ENCODE measurements at regions not wholly inside any gene's neighbourhood (a gene's known extent, or its start where the extent isn't known, plus 50 kb on each side); places are given as distances from the start of the nearest gene placed in this dataset.

DNA sequence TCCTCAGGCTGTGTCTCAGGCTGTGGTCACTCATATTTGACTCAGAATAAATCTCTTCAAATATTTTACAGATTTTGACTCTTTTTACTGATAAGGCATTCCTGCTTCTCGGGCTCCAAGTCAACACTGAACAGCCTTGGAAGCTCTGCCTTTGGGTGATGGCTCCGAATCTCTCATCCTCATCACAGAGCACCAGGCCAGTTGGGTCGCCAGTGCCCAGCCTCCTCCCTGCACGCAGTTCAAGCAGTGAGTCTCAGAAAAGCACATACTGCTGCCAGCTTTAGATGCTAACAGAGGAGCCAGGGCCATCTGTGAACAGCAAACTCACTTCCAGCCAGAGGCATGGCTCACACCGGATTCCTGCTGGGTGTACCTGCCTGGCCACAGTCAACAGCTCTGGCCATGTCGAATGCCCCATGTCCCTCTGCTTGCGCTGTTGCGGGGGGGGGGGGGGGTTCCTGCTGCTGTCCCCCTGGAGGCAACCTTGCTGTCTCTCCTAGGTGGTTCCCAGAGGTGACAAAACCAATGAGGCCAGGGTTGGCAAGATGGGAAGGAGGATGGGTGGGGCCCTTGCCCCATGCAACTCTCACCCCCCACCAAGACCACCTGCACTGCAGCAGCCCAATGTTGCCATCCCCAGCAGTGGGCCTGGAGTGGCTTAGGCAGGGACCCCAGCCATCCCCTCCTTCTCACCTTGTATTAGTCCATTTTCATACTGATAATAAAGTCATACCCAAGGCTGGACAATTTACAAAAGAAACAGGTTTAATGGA is 248.8 kb downstream of the ERMARD start:
- no peak for DNase-seq (ENCODE audit: low read depth in 3 of 3)

DNA sequence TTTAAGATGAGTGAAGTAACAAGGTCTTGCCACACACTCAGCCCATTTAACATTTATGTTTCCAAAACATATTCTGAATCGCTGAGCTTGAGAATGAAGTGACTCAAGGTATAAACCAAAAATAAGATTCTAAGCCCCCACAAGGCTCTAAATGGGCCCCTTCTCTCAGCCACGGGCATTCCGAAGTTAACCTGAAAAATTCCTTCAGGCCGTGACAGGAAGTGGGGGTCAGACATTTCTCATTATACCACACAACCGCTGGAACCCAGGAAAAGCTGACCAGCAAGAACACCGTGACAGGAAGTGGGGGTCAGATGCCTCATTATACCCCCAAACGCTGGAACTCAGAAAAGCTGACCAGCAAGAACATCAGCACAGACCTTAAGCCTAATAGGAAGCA is 247.9 kb downstream of the ERMARD start:
- DNase-seq (ENCODE audit: low read depth in 3 of 3), result no peak

DNA sequence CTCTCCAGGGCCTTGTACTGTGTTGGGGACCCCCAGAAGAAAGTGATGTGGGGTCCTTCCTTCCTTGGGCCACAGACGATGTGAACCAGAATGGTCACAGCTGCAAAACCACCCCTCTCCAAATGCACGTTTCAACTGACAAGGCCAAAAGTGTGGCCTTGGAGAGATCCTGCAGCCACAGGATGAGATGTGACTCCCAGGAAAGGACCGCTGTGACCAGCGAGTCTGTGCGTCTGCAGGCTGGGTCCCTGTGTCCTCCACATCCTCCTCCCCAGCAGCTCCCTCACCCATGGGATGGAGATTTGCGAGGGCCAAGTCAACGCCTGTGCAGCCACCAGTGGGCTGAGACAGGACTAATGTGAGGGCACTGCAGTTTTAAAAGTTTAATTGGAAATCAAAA is 247.0 kb downstream of the ERMARD start:
- DNase-seq (ENCODE audit: low read depth in 3 of 3), result no peak

DNA sequence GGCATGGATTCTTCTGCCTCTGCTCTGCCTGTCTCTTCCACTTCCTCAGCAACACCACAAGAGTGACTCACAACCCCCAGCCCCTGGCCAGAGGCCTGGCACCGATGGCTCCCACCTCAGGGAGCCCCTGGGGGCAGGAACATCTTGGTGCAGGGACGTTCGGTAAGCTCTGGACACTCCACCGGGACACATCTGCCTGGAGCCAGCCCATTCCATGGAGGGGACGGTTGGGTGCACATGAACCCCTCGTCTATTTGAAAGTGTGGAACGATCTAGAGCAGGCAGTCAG is 246.5 kb downstream of the ERMARD start:
- no peak for DNase-seq (ENCODE audit: low read depth in 3 of 3)

DNA sequence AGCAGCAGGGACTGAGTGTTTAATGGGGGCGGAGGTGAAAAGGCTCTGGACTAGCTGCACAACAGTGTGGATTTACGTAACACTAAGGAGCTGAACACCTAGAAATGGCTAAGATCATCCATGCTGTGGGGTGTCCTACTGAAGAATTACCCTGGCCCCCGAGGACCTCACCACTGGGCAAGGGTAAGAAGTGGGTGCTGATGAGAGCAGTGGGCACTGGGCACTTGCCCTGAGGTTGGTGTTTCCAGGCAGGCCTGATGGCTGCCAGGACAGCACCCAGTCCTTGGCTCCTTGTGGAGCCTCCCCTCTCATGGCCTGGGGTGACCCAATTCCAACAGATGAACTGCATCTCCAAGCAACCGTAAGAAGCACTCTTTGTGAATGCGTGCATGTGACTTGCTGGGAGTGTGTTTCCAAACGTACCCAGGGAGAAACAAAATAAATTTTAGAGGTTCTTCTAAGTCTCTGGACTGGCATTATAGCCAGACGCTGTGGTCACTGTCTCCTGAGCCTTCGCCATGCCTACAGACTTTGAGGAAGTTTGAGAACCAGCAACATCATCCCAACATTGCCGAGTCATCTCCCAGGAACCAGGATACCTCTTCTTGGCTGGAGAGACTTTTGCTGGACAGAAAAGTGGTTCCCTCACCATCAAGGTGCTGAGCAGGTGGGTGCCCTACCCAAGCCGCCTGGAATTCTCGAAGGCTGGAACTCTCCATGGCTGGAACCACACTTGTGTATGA is 245.9 kb downstream of the ERMARD start:
- no peak for DNase-seq (ENCODE audit: low read depth in 3 of 3)

DNA sequence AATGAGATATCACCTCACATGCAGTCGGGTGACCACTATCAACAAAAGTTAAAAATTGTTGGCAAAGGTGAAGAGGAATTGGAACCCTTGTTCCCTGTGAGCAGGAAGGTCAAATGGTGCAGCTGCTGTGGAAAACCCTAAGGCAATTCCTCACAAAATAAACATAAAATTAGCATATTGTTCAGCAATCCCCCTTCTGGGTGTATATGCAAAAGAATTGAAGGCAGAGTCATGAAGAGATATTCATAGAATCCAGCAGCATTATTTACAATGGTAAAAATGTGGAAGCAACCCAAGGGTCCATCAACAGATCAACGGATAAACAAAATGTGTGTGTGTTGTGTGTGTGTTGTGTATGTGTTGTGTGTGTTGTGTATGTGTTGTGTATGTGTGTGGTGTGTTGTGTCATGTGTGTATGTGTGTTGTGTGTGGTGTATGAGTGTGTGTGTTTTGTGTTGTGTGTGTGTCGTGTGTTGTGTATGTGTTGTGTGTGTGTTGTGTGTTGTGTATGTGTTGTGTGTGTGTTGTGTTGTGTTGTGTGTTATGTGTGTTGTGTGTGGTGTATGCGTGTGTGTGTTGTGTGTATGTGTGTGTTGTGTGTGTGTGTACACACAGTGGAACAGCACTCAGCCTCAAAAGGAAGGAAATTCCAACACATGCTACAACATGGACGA is 245.1 kb downstream of the ERMARD start:
- DNase-seq (ENCODE audit: low read depth in 3 of 3), result no peak

DNA sequence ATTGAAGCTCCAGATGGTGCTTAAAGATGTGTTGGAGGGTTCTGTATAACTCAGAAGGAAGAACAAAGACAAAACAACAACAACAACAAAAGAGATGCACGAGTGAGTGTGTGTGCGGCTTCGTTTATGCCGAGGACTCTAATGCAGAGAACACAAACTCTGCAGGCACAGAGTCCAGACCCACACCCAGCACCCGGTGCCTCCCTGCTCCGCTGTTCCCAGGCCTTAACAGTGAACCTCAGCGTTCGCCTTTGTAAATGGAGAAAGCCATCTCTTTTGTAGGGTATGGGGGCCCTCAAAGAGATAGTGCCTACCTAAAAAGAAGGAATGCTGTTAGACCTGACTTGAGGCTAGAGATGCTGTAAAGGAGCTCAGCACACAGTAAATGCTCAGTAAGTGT is 243.3 kb downstream of the ERMARD start:
- DNase-seq (ENCODE audit: low read depth in 3 of 3), result no peak

DNA sequence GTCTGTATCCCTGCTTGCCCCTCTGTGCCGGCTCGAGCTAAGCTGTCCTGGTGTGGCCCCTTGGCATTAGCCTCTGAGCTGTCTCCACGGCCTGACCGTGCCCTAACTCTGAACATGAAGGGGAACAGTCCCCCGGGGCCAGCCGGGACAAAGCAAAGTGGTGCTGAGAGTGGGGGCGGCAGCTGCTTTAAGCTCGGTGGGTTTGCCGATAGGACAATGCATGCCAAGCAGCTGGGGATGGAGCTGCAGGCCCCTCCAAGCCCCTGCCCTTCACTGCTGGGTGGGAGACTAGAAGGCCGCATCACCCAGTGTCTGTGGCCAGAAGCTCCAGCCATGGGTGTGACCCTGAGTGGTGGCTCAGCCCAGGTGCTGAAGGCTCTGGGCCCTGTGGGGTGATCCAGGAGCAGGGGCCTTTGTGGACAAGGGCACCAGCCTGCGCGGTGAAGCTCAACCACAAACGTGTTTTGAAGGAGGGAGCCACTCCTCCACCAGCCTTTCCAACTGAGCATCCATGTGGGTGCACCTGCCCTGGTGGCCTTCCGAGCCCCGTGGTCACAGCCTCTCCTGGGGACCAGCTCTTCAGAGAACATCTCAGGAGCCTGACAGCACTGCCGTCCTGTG is 242.5 kb downstream of the ERMARD start:
- no peak for DNase-seq (ENCODE audit: low read depth in 3 of 3)

DNA sequence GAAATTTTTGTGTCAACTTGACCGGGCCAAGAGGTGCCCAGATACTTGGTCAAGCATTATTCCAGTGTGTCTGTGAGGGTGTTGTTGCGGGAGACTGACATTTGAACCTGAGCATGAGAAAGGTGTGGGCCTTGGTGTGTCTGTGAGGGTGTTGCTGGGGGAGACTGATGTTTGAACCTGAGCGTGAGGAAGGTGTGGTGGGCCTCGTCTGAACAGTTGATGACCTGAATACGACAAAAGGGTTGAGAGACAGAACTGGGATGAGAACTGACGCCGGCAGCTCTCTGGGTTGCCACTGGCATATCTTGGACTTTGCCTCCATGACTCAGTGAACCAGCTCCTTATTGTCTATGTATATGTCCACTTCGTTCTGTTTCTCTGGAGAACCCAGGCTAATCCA is 240.5 kb downstream of the ERMARD start:
- DNase-seq (ENCODE audit: low read depth in 3 of 3), result no peak

DNA sequence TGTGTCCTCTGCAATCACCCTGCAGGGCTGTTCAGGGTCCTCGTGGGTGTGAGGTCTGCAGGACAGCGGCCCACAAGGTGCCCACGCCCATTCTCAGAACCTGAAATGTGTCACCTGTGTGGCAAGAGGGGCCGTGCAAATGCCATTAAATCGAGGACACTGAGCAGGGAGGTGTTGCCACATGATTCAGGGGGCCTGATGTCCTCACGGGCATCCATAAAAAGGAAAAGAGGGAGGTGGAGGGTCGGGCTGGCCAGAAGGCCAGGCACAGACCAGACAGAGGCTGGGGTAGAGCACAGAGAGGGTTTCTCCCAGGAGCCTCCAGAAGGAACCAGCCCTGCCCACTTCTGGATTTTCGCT is 239.6 kb downstream of the ERMARD start:
- no peak for DNase-seq (ENCODE audit: low read depth in 3 of 3)

DNA sequence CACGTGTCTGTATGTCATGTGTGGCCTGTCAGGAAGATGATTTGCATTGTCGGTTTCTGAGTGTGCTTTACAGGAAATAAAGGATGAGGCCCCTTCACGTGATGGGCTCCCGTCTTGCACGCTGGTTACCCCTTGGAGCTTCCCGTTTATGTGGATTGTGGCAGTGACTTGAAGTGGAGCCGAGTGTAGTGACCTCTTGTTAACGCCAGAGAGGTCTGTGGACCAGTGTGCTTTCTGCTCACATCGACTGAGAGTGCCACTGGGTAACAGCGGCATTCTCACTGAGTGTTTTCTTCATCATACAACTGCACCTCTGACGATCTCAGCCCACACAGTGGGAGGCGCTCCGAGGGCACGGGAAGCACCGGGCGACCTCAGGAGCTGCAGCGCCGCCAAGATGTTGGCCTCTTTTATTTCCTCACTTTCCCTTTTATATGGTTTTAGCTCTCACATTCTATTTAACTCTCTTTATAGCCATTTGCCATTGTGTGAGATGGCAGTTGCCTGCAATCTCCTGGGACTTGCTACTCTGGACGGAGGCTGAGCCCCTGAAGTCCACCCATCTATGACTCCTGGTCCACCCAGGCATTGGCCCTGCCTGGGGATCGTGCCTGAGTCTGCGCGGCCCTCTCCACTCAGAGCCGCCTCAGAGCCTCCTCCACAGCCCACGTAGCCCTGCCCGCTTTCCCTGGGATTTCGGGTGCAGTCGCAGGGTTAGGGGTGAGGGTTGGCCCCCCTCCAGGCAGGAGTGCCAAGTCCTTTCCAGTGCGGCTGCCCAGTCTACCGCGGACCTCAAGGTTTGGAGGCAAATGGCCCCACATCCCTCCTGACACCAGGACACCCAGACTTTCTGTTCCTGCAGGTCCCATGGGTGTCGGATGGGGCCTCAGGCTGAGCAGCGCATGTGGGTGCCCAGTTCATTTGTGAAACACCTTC is 238.9 kb downstream of the ERMARD start:
- peak; percentile 30 to 53 (median 44) for DNase-seq (ENCODE audit: low read depth in 3 of 3)

DNA sequence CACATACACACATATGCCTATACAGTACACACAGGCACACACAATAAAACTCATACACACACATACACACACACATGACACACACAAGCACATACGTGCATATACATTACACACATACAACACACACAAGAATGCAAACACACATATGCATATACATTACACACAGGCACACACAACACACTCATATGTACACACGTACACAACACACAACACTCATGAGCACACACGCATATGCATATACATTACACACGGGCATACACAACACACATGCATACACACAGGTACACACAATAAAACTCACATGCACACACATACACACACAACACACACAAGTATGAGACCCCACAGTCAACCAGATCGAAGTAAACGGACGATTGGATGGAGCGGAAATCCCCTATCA is 238.2 kb downstream of the ERMARD start:
- no peak for DNase-seq (ENCODE audit: low read depth in 3 of 3)

DNA sequence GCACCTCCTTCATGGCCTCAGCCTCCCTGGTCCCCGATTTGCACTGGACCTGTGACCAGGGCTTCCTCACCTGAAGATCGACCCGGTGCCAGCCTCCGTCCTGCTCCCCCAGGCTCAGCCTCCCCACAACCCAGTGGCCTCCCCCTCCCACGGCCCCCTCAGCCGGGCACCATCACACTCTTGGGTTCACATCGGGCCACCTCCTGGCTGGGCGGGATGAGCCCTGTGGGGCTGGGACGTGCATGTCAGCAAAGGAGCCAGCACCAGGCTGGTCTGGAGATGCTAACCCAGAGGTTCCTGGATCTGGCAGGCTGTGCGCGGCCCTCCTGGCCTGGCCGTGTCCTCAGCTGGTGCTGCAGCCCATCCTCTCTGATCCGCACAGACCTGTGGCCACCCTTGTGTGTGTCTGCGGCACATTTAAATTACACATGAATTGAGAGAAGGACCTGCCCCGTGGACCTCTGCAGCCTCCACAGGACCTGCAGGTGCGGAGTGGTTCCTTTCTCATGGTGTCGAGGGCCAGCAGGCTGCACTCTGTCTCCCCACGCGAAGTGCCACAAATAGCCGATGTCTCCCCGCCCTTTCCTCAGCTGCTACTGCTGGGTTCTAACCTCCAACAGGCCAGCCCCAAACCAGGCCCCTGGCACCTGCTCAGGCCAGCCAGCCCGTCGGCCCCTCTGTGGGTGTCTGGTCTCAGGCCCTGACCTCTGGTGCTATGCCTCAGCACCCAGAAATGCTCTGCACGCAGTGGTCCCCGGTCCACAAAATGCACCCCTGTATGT is 237.5 kb downstream of the ERMARD start:
- DNase-seq (ENCODE audit: low read depth in 3 of 3), result no peak

DNA sequence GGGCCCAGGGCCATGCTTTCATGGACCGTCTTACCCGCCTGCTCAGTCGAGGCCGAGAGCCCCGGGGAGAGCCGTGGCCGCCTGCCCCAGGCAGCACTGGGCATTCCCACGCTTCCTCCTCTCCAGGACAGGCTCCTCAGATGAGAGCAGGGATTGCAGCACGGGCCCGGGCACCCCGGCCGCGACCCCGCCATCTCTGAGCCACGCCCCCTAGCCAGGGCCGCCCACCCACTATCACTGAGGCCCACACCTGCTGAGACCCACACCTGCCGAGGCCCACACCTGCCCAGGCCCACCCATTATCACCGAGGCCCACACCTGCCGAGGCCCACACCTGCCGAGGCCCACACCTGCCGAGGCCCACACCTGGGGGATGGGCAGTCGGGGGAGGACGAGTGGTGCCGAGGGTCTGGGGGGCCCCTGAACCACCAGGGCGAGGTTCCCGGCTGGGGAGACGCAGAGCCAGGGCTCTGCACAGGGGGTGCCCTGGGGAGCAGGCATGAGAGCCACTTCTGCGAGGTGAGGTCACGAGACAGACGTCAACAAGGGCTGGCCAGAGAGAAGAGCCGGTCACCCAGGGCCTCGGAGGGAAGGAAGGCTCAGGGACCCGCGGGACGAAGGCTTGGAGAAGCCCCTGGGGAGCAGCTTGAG is 235.6 kb downstream of the ERMARD start:
- DNase-seq (ENCODE audit: low read depth in 3 of 3), result no peak

DNA sequence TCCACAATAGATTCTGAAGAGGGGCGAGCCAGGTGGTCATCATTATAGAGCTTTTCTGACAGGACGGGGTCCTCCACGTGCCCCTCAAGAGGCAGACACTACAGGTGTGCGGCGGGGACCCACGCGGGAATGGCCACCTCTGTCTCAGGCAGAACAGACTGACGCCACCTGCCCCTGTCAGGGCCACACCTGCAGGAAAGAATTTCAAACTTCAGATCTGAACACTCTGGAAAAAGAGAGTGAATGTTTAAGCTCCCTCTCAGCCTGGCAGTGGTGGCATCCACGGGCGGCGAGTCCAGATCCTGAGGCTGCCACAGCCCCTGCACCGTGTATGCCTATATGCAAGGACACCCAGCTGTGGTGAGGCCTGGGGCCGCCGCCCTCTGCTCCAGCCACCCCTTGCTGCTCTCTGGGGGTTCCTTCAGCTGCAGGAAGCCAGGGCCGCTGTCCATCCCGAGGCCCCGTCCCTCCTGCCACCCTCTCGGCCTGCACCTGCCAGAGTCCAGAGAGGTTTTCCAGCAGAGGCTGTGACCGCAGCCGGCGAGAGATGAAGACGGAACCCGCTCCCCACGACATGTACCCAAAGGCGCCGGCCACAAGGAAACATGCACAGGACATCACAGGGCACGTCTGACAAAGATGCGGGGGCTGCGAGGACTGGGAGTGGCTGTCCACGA is 234.9 kb downstream of the ERMARD start:
- no peak for DNase-seq (ENCODE audit: low read depth in 3 of 3)

DNA sequence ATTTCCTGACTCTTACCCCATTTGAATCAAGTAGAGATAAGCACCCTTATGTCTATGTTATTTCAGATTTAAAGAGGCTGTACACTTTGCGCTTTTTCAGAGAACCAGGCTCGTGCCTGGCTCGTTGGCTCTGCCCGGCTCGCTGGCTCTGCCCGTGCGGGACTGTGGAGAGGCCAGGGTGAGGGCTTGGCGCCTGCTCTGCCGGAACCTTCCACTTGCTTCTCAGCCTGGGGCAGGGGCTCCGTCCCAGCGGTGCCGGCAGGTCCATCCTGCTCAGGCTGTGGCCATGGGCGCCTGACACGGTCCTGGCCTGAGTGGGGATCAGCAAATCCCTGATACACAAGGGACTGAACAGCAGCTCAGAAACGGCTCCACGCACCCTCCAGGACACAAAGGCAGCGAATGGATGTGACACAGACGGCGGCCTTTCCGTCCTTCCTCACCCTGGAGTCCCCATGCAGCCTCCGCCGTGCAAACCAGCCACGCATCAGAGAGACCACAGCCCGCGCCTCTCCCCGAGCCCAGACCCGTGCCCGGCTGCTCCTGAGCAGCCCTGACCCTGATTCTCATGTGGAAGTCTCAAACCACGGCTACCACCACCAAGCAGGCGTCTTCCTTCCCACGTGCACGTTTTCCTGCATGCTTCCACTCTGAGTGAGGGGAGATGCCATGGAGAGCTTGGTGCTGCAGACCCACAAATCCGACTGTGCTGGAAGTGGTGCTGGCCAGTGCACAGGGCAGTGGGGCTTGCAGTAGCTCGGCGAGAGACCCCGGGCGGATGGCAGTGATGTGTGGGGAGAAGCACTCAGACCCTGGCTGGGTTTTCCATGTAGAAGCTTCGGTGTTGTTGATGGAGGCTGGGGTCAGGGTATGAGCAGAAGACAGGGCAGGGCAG is 233.9 kb downstream of the ERMARD start:
- DNase-seq (ENCODE audit: low read depth in 3 of 3), result no peak

DNA sequence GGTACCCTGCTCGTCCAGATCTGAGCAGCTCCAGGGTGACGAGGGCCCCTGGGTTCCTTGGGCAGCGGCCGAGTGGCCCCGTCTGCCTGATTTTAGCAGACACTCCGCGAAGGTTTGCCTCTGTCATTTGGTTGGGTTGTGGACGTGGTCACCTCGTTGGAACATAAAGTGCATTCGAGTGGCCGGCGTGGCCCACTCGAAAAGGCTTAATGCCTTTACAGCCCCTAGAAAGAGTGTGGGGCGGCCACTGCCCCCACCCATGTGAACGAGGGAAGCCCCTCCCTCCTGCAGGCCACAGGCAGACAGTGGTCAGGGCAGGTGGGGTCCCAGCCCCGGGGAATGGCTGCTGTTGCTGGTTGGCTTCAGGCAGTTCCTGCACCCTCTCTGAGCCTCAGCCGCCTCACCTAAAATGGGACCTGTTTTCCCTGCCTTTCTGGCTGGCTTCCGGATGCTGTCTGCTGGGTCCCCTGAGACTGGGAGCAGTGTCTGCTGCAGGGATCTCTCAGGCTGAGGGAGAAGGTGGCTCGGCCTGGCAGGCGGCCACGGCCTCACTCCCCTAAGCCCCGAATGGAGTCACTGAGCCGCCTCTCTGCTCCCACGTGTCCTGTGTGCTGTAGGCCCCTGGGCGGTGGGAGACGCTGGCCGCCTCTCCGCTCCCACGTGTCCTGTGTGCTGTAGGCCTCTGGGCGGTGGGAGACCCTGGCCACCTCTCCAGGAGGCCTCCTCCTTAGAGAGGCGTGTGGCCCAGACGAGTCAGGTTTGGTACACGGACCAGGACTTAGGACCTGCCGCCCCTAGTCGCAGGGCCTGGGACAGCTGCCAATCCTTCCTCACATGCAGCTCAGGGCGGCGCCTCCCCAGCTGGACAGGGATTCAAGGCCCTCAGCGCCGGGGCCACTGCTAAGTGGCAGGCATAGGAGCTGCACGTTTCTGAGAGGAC is 233.0 kb downstream of the ERMARD start:
- DNase-seq (ENCODE audit: low read depth in 3 of 3), result no peak

DNA sequence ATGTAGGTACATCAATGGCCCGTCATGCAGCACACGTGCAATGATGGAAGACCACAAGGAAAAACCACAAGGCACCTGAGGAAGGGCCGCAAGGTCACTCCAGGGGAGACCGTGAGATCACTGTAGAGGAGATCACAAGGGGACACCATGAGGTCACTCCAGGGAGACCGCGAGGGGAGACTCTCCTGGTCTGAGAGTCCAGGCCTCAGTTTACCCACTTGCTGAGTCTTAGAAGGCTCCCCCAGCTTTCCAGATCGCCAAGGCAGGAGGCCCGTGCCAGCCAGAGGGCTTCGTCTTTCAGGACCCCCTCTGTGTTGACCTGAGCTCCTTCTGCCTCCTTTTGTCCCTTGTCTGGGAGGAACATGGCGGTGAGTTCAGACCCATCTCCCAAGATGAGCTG is 232.2 kb downstream of the ERMARD start:
- DNase-seq (ENCODE audit: low read depth in 3 of 3), result no peak

Measured in stimulated activated CD4-positive, alpha-beta T cell treated with anti-CD3 and anti-CD28 coated beads, TNF-alpha, amount 100 ng/mL, for 48 hours (primary cell).